NT2/D1 (cell line): ENCODE measurements at regions not wholly inside any gene's neighbourhood (a gene's known extent, or its start where the extent isn't known, plus 50 kb on each side); places are given as distances from the start of the nearest gene placed in this dataset.

Experiments used
- YY1 ChIP-seq: IDR thresholded peaks from 2 replicates; pipeline ENCODE4 v1.6.1; 2011; ENCODE audit not compliant: insufficient read length, insufficient read depth
- ZNF274 ChIP-seq: IDR thresholded peaks from 2 replicates; pipeline ENCODE4 v1.6.1; 2011; ENCODE audit warnings: mild to moderate bottlenecking, low read depth, low read length

DNA sequence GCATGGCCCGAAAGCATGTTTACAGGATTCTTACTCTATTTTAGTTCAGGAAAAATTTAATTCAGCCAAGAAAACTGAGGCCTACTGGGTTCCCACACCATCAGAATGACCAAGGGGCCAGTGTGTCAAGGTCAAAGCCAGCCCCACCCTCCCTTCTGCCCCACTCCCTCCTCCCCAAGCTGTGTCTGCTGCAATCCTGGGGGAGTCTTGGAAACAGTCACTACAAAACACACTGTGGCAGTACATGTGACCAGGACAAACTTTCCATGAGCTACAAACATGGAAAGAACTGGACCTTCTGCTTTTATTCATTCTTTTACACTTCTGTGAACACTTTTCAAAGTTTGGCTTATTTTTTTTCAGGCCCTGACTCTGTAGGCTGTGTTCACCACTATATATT, 1228.8 kb upstream of the TMEM132C start:
- TF ChIP-seq ZNF274 (no peak), YY1 (no peak)
